ENCODE measurements at regions not wholly inside any gene's neighbourhood (a gene's known extent, or its start where the extent isn't known, plus 50 kb on each side); places are given as distances from the start of the nearest gene placed in this dataset.
A peak's percentile ranks its signal among the peaks of the same experiment; 100 is the strongest.

DNA sequence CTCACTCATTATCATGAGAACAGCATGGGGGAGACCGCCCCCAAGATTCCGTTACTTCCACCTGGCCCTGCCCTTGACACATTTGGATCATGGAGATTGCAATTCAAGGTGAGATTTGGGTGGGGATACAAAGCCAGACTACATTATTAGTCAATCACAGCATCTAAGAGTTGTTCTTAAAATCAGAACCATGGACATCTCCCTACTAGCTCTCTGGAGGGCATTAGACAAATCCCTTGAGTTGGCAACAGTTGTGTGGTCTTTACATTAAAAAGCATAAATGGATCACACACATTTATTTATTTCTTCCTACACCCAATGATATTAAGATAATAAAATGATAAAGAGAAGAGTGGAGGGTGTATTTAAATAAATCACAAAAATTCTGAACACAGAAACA is 262.8 kb upstream of the VCX start:
- ChIA-PET CTCF (no interaction called here), POLR2A (no interaction called here)
- Mint-ChIP-seq H3K27ac (ENCODE audit: low read depth, unreplicated experiment) (no peak overlapping the region), H3K4me1 (ENCODE audit: insufficient read depth, unreplicated experiment) (no peaks in the 10 kb centered on the region), H3K4me3 (ENCODE audit: unreplicated experiment) (no peak overlapping the region), H3K36me3 (ENCODE audit: insufficient read depth, unreplicated experiment) (no peaks in the 10 kb centered on the region), H3K9me3 (ENCODE audit: unreplicated experiment) (no peaks in the 10 kb centered on the region), H3K27me3 (ENCODE audit: insufficient read depth, unreplicated experiment) (peaks cover 13% of the 10 kb centered on the region)
- intact Hi-C loops (cut with micrococcal nuclease): no loop called here
- TF ChIP-seq, protein P1, sequence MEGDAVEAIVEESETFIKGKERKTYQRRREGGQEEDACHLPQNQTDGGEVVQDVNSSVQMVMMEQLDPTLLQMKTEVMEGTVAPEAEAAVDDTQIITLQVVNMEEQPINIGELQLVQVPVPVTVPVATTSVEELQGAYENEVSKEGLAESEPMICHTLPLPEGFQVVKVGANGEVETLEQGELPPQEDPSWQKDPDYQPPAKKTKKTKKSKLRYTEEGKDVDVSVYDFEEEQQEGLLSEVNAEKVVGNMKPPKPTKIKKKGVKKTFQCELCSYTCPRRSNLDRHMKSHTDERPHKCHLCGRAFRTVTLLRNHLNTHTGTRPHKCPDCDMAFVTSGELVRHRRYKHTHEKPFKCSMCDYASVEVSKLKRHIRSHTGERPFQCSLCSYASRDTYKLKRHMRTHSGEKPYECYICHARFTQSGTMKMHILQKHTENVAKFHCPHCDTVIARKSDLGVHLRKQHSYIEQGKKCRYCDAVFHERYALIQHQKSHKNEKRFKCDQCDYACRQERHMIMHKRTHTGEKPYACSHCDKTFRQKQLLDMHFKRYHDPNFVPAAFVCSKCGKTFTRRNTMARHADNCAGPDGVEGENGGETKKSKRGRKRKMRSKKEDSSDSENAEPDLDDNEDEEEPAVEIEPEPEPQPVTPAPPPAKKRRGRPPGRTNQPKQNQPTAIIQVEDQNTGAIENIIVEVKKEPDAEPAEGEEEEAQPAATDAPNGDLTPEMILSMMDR (IDR thresholded peaks at IDR 0.05; ENCODE audit: unreplicated experiment): no peak
- no TSS peak for BruUV-seq (replicated peaks)
- peak; percentile 4 for DNase-seq (ENCODE audit: unreplicated experiment)

DNA sequence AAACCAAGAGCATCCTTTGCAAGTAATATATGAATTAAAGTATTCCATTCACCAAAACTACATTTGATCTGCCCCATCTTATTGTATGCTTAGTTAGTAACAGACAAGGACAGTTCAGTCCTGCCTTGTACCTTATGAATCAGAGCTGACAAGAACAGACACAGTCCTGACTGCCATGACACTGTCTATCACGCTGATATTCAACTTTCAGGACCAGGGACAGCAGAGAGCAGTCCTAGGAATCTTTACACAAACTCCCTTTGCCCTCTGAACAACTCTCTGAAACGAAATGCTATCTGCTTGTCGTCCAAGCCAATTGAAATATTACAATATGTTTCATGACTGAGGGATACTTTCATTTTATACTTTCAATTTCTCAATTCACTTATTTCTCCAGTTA is 268.6 kb upstream of the VCX start:
- intact Hi-C loops (cut with micrococcal nuclease): no loop called here

DNA sequence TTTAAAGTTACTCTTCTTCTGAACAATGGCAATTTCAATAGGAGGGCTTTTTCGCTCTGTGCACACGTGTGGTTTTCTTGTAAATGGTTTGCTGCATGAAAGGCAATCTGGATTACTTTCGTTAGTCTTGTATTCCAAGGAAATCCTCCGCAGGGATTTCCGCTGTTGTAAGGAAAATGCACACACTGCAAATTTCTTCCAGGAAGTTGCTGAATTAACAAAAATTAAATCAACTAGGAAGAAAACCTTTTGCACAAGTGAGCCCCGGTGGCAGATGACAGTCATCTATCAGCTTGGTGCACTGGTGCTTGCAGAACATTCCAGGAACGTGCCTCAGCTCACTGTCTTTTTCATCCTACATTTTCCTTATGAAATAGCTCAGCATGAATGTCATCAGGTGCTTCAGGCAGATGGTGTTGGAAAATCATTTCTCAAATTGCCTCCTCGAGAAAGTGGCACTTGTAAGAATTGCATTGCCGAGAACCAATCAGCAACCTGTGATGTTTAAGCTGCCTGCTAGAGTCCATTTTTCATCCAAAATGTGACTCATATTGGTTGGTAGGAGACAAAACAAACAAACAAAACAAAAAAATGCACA is 272.4 kb upstream of the VCX start:
- intact Hi-C loops (cut with micrococcal nuclease): no loop called here
- CTCF ChIA-PET: no interaction called here
- TF ChIP-seq, protein P1 (IDR thresholded peaks at IDR 0.05; ENCODE audit: unreplicated experiment): no peak
- DNase-seq (ENCODE audit: unreplicated experiment): peak; percentile 7
- no peaks in the 10 kb centered on the region for H3K36me3 Mint-ChIP-seq (ENCODE audit: insufficient read depth, unreplicated experiment)
- POLR2A ChIA-PET: no interaction called here
- H3K9me3 Mint-ChIP-seq (ENCODE audit: unreplicated experiment): no peaks in the 10 kb centered on the region
- H3K27me3 Mint-ChIP-seq (ENCODE audit: insufficient read depth, unreplicated experiment): no peaks in the 10 kb centered on the region
- H3K27ac Mint-ChIP-seq (ENCODE audit: low read depth, unreplicated experiment): no peak overlapping the region
- H3K4me3 Mint-ChIP-seq (ENCODE audit: unreplicated experiment): no peak overlapping the region
- no peaks in the 10 kb centered on the region for H3K4me1 Mint-ChIP-seq (ENCODE audit: insufficient read depth, unreplicated experiment)
- BruUV-seq (replicated peaks): no TSS peak

More for the DNA sequence above, 268.6 kb upstream of the VCX start:
- H3K4me1 Mint-ChIP-seq (ENCODE audit: insufficient read depth, unreplicated experiment): no peaks in the 10 kb centered on the region
- BruUV-seq (replicated peaks): no TSS peak
- H3K4me3 Mint-ChIP-seq (ENCODE audit: unreplicated experiment): no peak overlapping the region
- TF ChIP-seq, protein P1 (IDR thresholded peaks at IDR 0.05; ENCODE audit: unreplicated experiment): no peak
- H3K36me3 Mint-ChIP-seq (ENCODE audit: insufficient read depth, unreplicated experiment): no peaks in the 10 kb centered on the region
- ChIA-PET CTCF (no interaction called here), POLR2A (no interaction called here)
- DNase-seq (ENCODE audit: unreplicated experiment): peak; percentile 68
- H3K27ac Mint-ChIP-seq (ENCODE audit: low read depth, unreplicated experiment): no peak overlapping the region
- no peaks in the 10 kb centered on the region for H3K9me3 Mint-ChIP-seq (ENCODE audit: unreplicated experiment)
- H3K27me3 Mint-ChIP-seq (ENCODE audit: insufficient read depth, unreplicated experiment): no peaks in the 10 kb centered on the region

DNA sequence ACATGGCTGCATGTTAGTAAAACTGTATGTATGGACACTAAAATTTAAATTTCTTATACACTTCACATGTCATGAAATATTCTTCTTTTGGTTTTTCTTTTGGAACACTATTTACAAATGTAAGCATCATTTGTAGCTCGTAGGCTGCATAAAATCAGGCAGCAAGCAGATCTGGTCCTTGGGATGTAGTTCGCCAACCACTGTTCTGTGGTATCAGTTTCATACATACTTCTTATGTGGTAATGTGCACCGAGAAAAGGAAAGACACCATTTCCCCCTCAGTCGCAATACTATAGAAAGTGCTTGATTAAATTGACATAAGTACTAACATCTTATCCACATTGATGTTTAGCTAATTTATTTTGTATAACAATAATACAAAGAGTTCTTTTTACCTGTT is 274.4 kb upstream of the VCX start:
- CTCF ChIA-PET: no interaction called here
- Mint-ChIP-seq H3K4me3 (ENCODE audit: unreplicated experiment) (no peak overlapping the region), H3K4me1 (ENCODE audit: insufficient read depth, unreplicated experiment) (no peaks in the 10 kb centered on the region), H3K27ac (ENCODE audit: low read depth, unreplicated experiment) (no peak overlapping the region), H3K27me3 (ENCODE audit: insufficient read depth, unreplicated experiment) (no peaks in the 10 kb centered on the region), H3K36me3 (ENCODE audit: insufficient read depth, unreplicated experiment) (no peaks in the 10 kb centered on the region), H3K9me3 (ENCODE audit: unreplicated experiment) (no peaks in the 10 kb centered on the region)
- intact Hi-C loops (cut with micrococcal nuclease): no loop called here
- TF ChIP-seq, protein P1 (IDR thresholded peaks at IDR 0.05; ENCODE audit: unreplicated experiment): no peak
- BruUV-seq (replicated peaks): no TSS peak
- POLR2A ChIA-PET: interaction anchor here (0.6 kb wide), 1 partner anchor 443 kb away, joined by 3 read pairs; no protein-coding TSS in a partner anchor
- no peak for DNase-seq (ENCODE audit: unreplicated experiment)

Data from MCF 10A (cell line).